ENCODE measurements at regions not wholly inside any gene's neighbourhood (a gene's known extent, or its start where the extent isn't known, plus 50 kb on each side); places are given as distances from the start of the nearest gene placed in this dataset.
A peak's percentile ranks its signal among the peaks of the same experiment; 100 is the strongest.

- DNase-seq (ENCODE audit: low read depth) = peak; percentile 76
Observed at GRCh38 chr3:194769020-194769643, 83.4 kb downstream of the FAM43A start.

- no peak for DNase-seq (ENCODE audit: low read depth)
Observed at GRCh38 chr3:194772241-194773000, 86.7 kb downstream of the FAM43A start.

- no peak for DNase-seq (ENCODE audit: low read depth)
Observed at GRCh38 chr3:194773216-194773615, 87.5 kb downstream of the FAM43A start.

- DNase-seq (ENCODE audit: low read depth) = no peak
Observed at GRCh38 chr3:194773771-194774455, 88.2 kb downstream of the FAM43A start.

GRCh38 chr3:194775266-194775665, 89.6 kb downstream of the FAM43A start:
- no peak for DNase-seq (ENCODE audit: low read depth)

- DNase-seq (ENCODE audit: low read depth) = no peak
Observed at GRCh38 chr3:194775731-194776130, 90.0 kb downstream of the FAM43A start.

GRCh38 chr3:194777729-194778128, 92.0 kb downstream of the FAM43A start:
- no peak for DNase-seq (ENCODE audit: low read depth)

GRCh38 chr3:194779729-194780224, 94.1 kb downstream of the FAM43A start:
- no peak for DNase-seq (ENCODE audit: low read depth)

- no peak for DNase-seq (ENCODE audit: low read depth)
Observed at GRCh38 chr3:194780706-194781105, 95.0 kb downstream of the FAM43A start.

GRCh38 chr3:194781617-194782016, 95.9 kb downstream of the FAM43A start:
- DNase-seq (ENCODE audit: low read depth) = no peak

GRCh38 chr3:194782698-194783404, 97.2 kb downstream of the FAM43A start:
- DNase-seq (ENCODE audit: low read depth) = no peak

GRCh38 chr3:194784361-194784760, 98.7 kb downstream of the FAM43A start:
- DNase-seq (ENCODE audit: low read depth) = no peak

- DNase-seq (ENCODE audit: low read depth) = no peak
Observed at GRCh38 chr3:194785315-194785714, 99.6 kb downstream of the FAM43A start.

GRCh38 chr3:194787072-194787471, 101.4 kb downstream of the FAM43A start:
- no peak for DNase-seq (ENCODE audit: low read depth)

GRCh38 chr3:194787650-194788049, 102.0 kb downstream of the FAM43A start:
- DNase-seq (ENCODE audit: low read depth) = no peak

GRCh38 chr3:194792368-194792767, 106.7 kb downstream of the FAM43A start:
- DNase-seq (ENCODE audit: low read depth) = no peak

GRCh38 chr3:194797555-194798250, 112.0 kb downstream of the FAM43A start:
- no peak for DNase-seq (ENCODE audit: low read depth)

- no peak for DNase-seq (ENCODE audit: low read depth)
Observed at GRCh38 chr3:194798486-194798885, 112.8 kb downstream of the FAM43A start.

GRCh38 chr3:194800002-194800401, 114.3 kb downstream of the FAM43A start:
- DNase-seq (ENCODE audit: low read depth) = no peak

GRCh38 chr3:194801461-194802432, 116.1 kb downstream of the FAM43A start:
- no peak for DNase-seq (ENCODE audit: low read depth)

All from stimulated activated CD8-positive, alpha-beta memory T cell treated with anti-CD3 and anti-CD28 coated beads, Interleukin-7, amount 100 ng/mL, for 24 hours (primary cell).